Astrocyte of the hippocampus (primary cell): ENCODE measurements at regions not wholly inside any gene's neighbourhood (a gene's known extent, or its start where the extent isn't known, plus 50 kb on each side); places are given as distances from the start of the nearest gene placed in this dataset.
A peak's percentile ranks its signal among the peaks of the same experiment; 100 is the strongest.

Experiments used
- DNase-seq: peaks from one replicate; pipeline ENCODE4 v3.0.0; 2011; ENCODE audit warnings: low read depth, low spot score

GRCh38 chr4:95672811-95673210 is 124.0 kb upstream of the UNC5C start:
- DNase-seq: no peak

DNA sequence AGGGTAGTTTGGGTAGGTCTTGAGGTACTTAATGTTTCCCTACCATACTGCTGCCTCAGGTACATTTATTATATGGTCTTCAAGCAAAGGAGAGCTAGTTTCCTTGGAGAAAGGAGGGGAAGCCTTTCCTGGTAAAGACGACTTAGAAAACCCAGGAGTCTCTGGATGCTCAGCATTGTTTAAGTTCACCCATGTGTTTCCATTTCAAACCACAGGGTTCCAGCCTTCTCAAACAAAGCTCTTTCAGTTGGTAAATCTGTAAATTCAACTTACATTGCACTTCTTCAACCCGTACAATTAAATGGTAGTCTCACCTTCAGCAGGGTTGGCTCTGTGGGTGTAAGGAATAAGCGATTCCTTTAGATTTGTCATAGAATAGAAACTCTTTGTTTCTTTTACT is 111.9 kb upstream of the UNC5C start:
- DNase-seq: no peak

GRCh38 chr4:95651891-95652290 is 103.1 kb upstream of the UNC5C start:
- DNase-seq: no peak

GRCh38 chr4:95644417-95644816 is 95.6 kb upstream of the UNC5C start:
- DNase-seq: no peak

DNA sequence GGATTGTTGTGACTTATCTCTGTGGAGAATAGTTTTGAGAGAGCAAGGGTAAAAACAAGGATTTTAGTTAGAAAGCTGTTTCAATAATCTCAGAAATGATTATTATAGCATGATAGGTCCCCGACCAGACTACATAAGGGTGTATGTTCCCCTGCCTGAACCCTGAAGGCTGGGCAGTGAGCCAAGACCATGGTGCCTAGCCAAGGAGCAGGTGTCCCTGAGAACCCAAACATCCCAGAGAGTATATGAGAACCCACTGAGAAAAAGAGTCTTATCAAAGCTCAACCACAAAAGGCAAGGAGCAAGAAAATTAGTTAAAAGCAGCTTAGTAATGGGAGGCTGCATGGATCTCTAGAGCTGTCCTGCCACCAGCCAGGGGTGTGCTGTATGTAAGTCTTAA is 94.9 kb upstream of the UNC5C start:
- DNase-seq: no peak

GRCh38 chr4:95641571-95641970 is 92.8 kb upstream of the UNC5C start:
- DNase-seq: peak; percentile 33

- no peak for DNase-seq
These were observed 91.5 kb upstream of the UNC5C start for GRCh38 chr4:95640311-95640710.

GRCh38 chr4:95638920-95639501 is 90.2 kb upstream of the UNC5C start:
- no peak for DNase-seq

GRCh38 chr4:95637043-95637600 is 88.3 kb upstream of the UNC5C start:
- peak; percentile 28 for DNase-seq

- DNase-seq: no peak
These were observed 87.3 kb upstream of the UNC5C start for GRCh38 chr4:95636061-95636460.

DNA sequence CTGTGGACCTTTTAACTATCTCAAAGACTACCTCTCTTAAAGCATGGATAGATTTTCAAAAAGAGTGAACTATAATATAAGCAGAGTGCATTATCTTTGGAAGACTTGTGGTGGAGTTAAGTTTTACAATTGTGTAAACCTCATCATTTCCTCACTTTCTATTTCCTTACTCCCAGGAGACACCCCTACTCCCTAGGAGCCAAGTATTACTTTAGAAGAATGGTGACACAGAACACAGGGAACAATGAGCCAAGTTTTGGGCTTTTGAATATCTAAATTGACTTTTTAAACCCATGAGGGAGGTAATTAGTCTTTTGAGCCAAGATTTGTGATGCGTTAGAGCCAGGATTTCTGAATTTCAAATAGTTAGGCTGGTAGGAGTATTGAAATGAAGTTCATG is 78.9 kb upstream of the UNC5C start:
- no peak for DNase-seq

- DNase-seq: no peak
These were observed 78.3 kb upstream of the UNC5C start for GRCh38 chr4:95627024-95627605.

DNA sequence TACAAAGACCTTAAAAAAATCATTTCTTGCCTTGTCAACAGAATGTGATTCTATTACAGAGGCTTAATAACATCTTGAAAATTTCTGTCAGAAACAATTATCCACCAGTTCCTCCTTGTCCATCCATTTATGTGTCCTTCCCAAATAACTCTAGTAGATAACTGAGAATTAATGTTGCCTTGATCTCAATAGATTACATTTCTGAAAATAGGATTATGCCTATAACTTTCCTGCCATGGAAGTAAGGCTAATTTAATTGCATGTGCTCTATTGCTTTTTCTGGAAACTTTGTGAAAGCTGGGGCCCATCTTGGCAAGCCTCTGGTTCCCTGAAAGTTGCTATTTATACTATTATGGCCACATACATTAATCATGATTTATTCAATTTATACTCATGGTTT is 76.2 kb upstream of the UNC5C start:
- no peak for DNase-seq

- DNase-seq: no peak
These were observed 71.0 kb upstream of the UNC5C start for GRCh38 chr4:95619525-95620443.

DNA sequence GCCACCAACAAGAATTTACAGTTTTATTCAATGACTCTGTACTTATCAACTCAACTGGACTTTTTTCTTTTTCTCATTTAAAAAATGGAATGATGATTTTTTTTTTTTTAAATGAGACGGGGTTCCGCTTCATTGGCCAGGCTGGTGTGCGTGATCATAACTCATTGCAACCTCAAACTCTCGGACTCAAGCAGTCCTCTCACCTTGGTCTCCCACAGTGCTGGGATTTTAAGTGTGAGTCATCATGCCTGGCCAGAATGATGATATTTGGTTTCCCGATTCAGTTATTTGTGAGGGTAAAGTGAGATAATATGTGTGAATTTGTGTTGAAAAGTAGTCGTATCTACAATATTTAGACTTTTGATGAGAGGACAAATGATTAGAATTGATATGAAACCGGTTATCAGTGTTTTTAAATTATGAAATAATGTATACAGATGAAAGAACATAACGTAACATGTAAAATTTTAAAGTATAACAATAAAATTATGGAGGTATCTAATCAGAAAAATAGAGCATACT is 66.0 kb upstream of the UNC5C start:
- no peak for DNase-seq

DNA sequence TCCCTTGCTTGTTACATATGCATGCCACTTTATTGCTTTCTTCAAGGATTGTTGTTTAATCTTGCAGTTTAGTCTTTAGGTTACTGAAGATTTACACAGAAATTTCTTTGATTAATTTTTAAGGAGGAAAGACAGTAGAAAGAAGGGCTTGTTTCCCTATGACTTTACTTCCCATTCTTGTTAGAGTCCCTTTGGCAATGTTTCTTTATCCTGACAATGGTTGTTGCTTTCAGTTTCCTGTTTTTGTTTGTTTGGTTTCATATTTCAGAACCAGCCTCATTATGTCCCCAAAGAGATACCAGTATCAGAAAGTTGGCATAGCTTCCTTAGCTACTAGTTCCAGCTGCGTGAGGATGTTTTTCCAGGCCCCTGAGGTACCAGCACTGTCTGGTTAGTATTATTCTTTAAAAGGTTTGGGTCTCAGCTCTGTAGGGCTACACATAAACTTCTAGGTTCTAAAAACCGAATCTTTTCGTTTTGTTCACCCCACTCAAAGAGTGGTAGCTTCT is 61.3 kb upstream of the UNC5C start:
- no peak for DNase-seq

DNA sequence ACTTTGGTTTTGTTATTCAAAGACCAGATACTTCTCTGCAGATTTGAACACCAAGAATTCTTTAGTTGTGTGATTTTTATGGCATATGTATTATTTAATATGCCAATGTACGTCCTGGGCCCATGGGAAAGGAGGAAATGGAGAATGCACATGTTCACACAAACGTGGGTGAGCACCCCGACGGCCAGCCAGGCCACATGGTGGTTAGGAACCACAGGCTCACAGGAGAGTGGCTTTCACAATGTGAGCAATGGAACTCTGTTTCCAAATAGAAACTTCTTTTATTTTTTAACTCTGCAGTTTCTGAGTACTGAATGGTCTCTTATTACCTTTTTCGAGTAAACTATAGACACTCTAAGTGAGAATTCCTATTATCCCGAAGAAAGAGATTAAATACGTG is 58.0 kb upstream of the UNC5C start:
- DNase-seq: no peak

- no peak for DNase-seq
These were observed 54.6 kb upstream of the UNC5C start for GRCh38 chr4:95603393-95603792.

- DNase-seq: no peak
These were observed 54.1 kb upstream of the UNC5C start for GRCh38 chr4:95602872-95603271.

DNA sequence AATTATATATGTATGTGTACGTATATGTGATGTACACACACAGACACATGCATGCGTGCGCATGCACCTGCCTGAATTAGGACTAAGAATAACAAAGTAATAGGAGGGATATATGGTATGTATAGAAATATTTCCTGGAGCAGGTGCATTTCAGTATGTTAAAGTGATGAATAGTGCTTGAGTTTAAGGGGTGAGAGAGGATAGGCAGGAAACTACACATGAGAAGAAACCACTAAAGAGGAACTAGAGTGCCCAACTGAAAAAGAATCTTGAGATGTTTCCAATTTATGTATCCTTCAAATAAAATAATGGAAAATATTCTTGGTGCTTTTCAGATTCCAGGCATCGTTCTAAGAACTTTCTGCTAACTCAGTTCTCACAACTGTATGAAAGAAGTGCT is 52.6 kb upstream of the UNC5C start:
- DNase-seq: no peak

DNA sequence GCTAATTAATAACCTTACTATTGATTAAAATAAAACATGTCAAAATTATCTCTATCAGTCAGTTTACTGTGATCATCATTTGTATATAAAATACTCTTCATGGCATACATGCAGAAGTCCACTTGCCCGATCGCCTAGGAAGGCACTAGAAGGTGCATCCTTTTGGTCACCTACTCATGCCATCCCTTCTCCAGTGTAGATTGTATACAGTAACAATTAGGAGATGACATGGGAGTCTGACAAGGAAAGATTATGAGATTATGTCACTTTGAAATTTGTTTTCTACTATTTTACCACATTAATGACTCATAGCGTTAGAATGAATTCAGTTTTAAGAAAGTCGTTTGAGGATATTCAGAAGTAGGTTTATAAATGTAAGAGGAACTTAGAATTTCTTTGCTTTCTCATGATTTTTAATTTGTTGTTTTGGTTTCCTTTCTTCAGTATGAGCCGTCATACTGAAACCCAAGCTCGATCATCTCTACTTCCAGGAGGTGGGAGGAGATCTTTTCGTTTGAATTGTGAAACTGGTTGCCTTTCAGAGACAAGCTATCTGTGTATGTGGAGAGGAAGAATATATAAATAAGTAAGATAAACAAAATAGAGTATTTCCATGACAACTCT is 51.1 kb upstream of the UNC5C start:
- no peak for DNase-seq
